Activated CD4-positive, alpha-beta T cell treated with anti-CD3 and anti-CD28 coated beads, Interleukin-2, amount 50 U/mL, for 48 hours (primary cell): ENCODE measurements at regions not wholly inside any gene's neighbourhood (a gene's known extent, or its start where the extent isn't known, plus 50 kb on each side); places are given as distances from the start of the nearest gene placed in this dataset.
"Not testable (repeated sequence)": the region's sequence is repeated elsewhere in the genome, so short reads cannot be mapped to it uniquely, and the experiment has no call there.

Source experiments
- DNase-seq, 2 experiments: peaks; one replicate each; pipeline ENCODE4 v3.0.0-alpha.2; 2020

GRCh38 chr17:21470422-21470821 is 94.3 kb downstream of the KCNJ12 start:
- DNase-seq: not testable (repeated sequence)

- DNase-seq: no peak
Measured at GRCh38 chr17:21470861-21471260, 94.7 kb downstream of the KCNJ12 start.

- DNase-seq: no peak
Measured at GRCh38 chr17:21474815-21475214, 98.7 kb downstream of the KCNJ12 start.

- DNase-seq: no peak
Measured at GRCh38 chr17:21475571-21475970, 99.4 kb downstream of the KCNJ12 start.

- no peak for DNase-seq
Measured at GRCh38 chr17:21476867-21477266, 100.7 kb downstream of the KCNJ12 start.

GRCh38 chr17:21482189-21482865 is 106.2 kb downstream of the KCNJ12 start:
- DNase-seq: no peak

DNA sequence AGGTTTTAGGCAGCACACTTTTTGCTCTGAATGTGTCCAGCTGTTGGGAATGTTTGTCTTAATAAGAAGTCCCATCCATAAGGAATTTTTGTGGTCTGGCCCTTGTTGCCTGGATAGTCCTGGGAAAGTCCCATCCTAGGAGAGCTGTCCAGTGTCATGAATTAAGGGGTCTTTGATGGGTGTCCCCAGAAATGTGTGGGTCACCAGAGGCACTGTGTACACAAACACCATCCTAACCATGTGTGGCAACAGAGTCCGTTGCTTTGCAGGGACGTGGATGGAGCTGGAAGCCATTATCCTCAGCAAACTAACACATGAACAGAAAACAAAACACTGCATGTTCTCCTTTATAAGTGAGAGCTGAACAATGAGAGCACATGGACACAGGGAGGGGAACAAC is 111.9 kb downstream of the KCNJ12 start:
- DNase-seq: not testable (repeated sequence)

GRCh38 chr17:21493993-21494392 is 117.8 kb downstream of the KCNJ12 start:
- DNase-seq: no peak

DNA sequence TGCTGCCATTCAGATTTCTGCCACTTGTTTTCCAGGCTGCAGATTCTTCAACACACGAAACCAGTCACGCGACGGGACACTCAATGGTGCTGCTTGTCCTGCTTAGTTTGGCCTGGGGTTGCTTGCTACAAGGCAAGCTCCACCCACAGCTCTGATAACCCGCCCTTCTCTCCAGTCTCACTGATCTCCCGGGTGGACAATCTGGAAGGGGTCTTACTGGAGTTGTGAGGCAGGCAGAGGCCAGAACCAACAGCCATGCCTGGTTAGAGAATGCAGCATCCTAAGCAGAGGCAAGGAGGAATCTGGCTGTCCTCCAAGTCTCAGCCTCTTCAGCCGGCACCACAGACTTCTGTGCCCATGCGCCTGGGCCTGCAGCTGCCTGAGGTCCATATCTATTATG is 119.1 kb downstream of the KCNJ12 start:
- no peak for DNase-seq

GRCh38 chr17:21500064-21500463 is 123.9 kb downstream of the KCNJ12 start:
- DNase-seq: no peak

DNA sequence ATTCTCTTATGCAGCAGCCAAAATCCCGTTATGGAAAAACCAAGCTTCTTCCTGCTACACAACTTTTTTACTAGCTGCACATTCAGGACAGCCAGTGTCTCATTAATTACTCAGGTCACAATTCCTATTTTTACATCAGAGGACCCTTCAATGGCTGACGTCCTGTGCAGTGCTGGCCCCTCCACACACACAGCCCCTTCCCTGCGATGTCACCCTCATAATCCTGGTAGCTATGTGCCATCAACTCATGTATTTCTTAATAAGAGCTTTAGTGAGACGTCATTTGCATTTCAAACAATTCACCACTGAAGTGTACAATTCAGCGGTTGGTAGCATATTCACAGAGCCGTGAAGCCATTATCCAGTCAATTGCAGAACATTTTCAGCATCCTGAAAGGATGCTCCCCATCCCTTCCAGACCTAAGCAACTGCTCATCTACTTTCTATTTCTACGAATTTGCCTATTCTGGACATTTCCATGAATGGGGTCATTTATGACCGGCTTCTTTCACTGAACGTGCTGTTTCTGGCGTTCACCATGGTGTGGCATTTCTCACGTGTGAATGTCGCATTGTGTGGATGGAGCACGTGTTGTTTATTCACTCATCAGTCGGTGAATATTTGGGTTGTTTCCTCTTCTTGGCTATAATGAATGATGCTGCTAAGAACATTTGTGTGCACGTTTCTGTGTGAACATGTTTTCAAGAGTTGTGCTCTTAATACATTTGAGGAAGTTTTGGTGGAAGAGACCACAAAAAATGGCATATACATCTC is 126.0 kb downstream of the KCNJ12 start:
- not testable (repeated sequence) for DNase-seq

GRCh38 chr17:21505819-21506815 is 130.0 kb downstream of the KCNJ12 start:
- DNase-seq: no peak

DNA sequence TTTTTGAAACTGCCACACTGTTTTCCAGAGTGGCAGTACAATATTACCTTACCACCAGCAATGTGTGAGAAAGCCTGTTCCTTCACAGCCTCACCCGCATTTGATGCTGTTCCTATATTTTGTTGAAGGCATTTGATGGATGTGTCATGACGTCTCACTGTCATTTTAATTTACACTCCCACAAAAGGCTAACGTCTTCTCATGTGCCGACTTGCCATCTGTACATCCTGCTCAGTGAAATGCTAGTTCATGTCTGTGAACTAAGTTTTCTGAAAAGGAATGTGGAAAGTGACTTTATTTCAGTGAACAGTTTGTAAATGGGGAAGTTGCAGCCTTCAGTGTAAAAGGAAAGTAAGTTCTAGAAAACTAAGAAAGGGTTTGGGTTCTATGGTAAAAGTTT is 131.6 kb downstream of the KCNJ12 start:
- DNase-seq: not testable (repeated sequence)

DNA sequence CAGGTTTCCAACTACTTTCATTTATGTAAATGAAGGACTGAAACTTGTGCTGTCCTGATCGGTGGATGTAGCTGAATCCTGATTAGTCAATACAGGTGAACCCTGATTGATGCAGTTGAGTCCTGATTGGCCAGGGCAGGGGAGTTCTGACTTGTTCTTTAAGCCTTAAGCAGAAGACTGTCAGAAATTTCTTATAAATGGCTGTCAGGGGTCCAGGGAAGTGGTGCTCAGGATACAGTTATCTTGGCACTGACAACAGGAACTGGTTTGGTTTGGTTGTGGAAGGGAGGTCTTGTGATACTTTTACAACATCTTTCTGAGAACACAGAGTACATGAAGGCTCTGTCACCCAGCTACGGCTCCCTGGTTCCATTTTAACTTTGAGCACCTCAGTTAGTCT is 132.1 kb downstream of the KCNJ12 start:
- no peak for DNase-seq

GRCh38 chr17:21509356-21509755 is 133.2 kb downstream of the KCNJ12 start:
- not testable (repeated sequence) for DNase-seq

- no peak for DNase-seq
Measured at GRCh38 chr17:21510686-21511362, 134.7 kb downstream of the KCNJ12 start.

DNA sequence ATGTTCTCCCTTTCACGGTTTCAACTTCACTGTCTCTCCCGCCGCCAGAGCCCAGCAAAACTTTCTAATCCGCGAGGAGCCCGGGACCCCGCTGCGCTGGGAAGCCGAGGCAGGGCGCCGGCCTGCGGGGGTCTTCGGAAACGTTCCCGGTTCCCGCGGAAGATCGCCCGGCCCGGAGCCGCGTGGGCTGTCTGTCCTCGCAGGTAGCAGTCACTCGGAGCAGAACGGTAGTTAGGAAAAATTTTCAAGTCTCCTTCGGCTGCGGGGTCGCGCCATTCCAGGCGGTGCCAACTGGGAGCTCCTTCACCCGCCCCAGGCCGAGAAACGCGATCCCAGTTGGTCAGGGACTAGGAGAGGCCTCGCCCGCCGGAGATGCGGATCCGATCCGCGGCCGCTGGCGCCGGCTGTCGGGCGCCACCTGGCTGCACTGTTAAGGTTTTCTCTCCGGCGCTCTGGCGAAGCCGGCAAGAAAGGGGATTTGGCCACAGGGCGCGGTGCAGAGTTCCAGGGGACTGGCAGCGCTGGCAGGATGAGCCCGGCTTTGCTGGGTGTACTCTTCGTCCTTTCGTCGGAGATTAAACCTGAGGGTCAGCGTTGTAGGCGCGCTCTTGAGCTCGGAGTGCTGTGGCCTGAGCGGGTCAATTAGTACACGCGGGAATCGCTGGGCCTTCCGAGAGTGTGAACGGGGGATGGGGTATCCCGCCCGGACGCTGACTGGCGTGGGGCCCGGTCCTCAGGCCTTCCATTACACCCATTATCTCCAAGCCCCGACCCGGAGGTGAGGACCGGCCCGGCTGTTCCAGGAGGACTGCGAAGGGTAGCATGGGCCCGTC is 135.4 kb downstream of the KCNJ12 start:
- DNase-seq: peak; percentile 68 to 72

- DNase-seq: no peak
Measured at GRCh38 chr17:21512307-21513011, 136.3 kb downstream of the KCNJ12 start.

DNA sequence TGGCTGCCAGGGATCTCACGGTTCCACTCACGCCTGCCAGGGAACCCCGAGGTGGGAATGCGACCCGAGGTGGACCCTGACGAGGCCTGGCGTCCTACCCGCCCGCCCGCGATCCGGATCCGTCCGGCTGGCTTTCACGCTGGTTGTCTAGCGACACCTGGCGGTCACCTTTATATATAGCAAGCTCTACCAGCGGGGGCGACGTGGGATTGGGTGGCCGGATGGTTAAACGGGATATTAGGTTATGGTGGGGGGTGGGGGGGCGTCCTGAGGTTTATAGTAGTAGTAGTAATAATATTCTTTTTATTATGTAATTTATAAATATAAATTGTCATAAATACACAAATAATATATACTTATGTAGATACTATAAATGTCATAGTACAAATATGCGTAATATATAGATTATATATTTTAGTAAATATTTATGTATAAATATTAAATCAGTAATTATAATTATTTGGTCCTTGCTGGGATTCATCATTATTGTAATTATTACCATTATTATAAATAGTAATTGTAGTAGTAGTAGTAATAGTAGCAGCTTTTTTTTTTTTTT is 136.9 kb downstream of the KCNJ12 start:
- DNase-seq: peak; percentile 72 to 80

DNA sequence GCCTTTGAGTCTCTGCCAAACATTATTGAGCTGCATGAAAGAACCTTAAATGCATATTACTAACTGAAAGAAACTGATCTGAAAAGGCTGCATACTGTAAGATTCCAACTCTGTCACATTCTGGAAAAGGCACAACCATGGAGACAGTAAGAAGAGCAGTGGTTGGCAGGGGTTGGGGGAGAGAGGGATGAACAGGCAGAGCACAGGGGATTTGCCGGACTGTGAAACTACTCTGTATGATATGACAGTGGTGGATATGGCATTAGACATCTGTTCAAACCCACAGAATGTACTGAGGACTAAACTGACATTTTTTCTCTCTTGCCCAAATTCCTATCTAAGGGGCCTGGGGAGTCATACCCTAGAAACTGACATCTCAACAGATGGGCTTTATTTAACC is 138.4 kb downstream of the KCNJ12 start:
- DNase-seq: not testable (repeated sequence)
